Transverse colon (tissue), 4 donors: ENCODE measurements at regions not wholly inside any gene's neighbourhood (a gene's known extent, or its start where the extent isn't known, plus 50 kb on each side); places are given as distances from the start of the nearest gene placed in this dataset.
"Not testable (repeated sequence)": the region's sequence is repeated elsewhere in the genome, so short reads cannot be mapped to it uniquely, and the experiment has no call there.

Source experiments
- DNase-seq: peaks from one replicate; pipeline ENCODE4 v3.0.0-alpha.2; 2019
- H3K27ac ChIP-seq, 4 donors: fragments of 200-600 bp; sonication (generic); 2 replicates each; pipeline ENCODE4 v1.5.1; 2016 to 2018; ENCODE audit warnings: inconsistent platforms in 4 of 4
- H3K27me3 ChIP-seq: fragments of 200-600 bp; sonication (generic); 2 replicates; pipeline ENCODE4 v1.5.1; 2017; ENCODE audit warnings: inconsistent platforms
- H3K36me3 ChIP-seq, 4 donors: fragments of 200-600 bp; sonication (generic); 2 replicates each; pipeline ENCODE4 v1.5.1; 2017 to 2019; ENCODE audit warnings: inconsistent platforms in 4 of 4
- H3K4me1 ChIP-seq, 4 donors: fragments of 200-600 bp; sonication (generic); 2 replicates each; pipeline ENCODE4 v1.5.1; 2017 to 2020; ENCODE audit warnings: inconsistent platforms in 4 of 4
- H3K4me3 ChIP-seq, 4 donors: fragments of 200-600 bp; sonication (generic); 1 replicate in 1 of 4; 2 replicates in 3 of 4; pipeline versions ENCODE4 v1.5.1 to v1.6.1; 2017 to 2019; ENCODE audit warnings: inconsistent platforms in 4 of 4
- H3K9me3 ChIP-seq, 2 donors: fragments of 200-600 bp; sonication (generic); 2 replicates each; pipeline ENCODE4 v1.5.1; 2017 to 2019; ENCODE audit warnings: inconsistent platforms in 2 of 2
- CTCF ChIP-seq, 5 experiments: fragments of 200-600 bp in 3 of 5; fragments of 450-650 bp in 2 of 5; sonication (generic) in 3 of 5; IDR thresholded peaks; 1 replicate in 2 of 5; 2 replicates in 3 of 5; pipeline ENCODE4 v1.5.1; 2016 to 2017; ENCODE audit warnings: antibody characterized with exemption in 5 of 5, inconsistent platforms in 3 of 5, mild to moderate bottlenecking in 2 of 5, moderate library complexity in 1 of 5
- EP300 ChIP-seq: sonication (generic); formaldehyde crosslinking; IDR thresholded peaks from one replicate; pipeline ENCODE4 v1.6.1; 2017; ENCODE audit warnings: antibody characterized with exemption, low read depth
- POLR2A ChIP-seq: fragments of 450-650 bp; IDR thresholded peaks from one replicate; pipeline ENCODE4 v1.6.1; 2016; ENCODE audit warnings: antibody characterized with exemption, mild to moderate bottlenecking, moderate library complexity
- POLR2AphosphoS5 ChIP-seq, 3 donors: sonication (generic); formaldehyde crosslinking; IDR thresholded peaks; one replicate each; pipeline ENCODE4 v1.6.1; 2016; ENCODE audit warnings: antibody characterized with exemption in 3 of 3
- WGBS, 2 donors: methylation state at CpG; one replicate each; pipeline ENCODE4 v1.1.5; 2018; ENCODE audit warnings: low coverage in 1 of 2; 5-methylcytosine and 5-hydroxymethylcytosine counted together
- in situ Hi-C, 4 donors: fragments of 200-750 bp; cut with MboI; loops; one replicate each; pipeline versions ENCODE4 v1.15.0 to v1.15.1; 2017; ENCODE audit warnings: low sequenced_read_pairs in 3 of 4, low pct_ligation_motif_present in 1 of 4, low pct_unique_long_range_greater_than_20kb in 1 of 4
- intact Hi-C: fragments of 100-400 bp; cut with DNase I; formaldehyde crosslinking; loops from one replicate; pipeline ENCODE4 v1.15.1; 2023; ENCODE audit warnings: low total_unique reads

- H3K27ac ChIP-seq = no peak overlapping the region
- no peaks in the 10 kb centered on the region for H3K4me1 ChIP-seq
- DNase-seq = no peak
- H3K4me3 ChIP-seq = no peak overlapping the region
- H3K9me3 ChIP-seq = no peaks in the 10 kb centered on the region
- no peaks in the 10 kb centered on the region for H3K27me3 ChIP-seq
- no peaks in the 10 kb centered on the region for H3K36me3 ChIP-seq
- TF ChIP-seq POLR2A (no peak), CTCF (IDR thresholded peaks at IDR 0.05) (no peak), POLR2AphosphoS5 (IDR thresholded peaks at IDR 0.05) (no peak), EP300 (no peak)
- in situ Hi-C loops (no loop called here), intact Hi-C loops (no loop called here)
- WGBS, 2 donors = 79 to 85% methylated on average over 6 of the region's 6 CpGs
Observed at GRCh38 chr1:238443687-238444086, 553.0 kb upstream of the ZP4 start.

- Histone ChIP-seq H3K4me3 (no peak overlapping the region), H3K27ac (no peak overlapping the region), H3K4me1 (no peaks in the 10 kb centered on the region), H3K27me3 (no peaks in the 10 kb centered on the region), H3K36me3 (no peaks in the 10 kb centered on the region), H3K9me3 (no peaks in the 10 kb centered on the region)
- in situ Hi-C loops = no loop called here
- TF ChIP-seq CTCF (IDR thresholded peaks at IDR 0.05) = no peak
- TF ChIP-seq POLR2A = no peak
- TF ChIP-seq POLR2AphosphoS5 (IDR thresholded peaks at IDR 0.05) = no peak
- TF ChIP-seq EP300 = no peak
- intact Hi-C loops = no loop called here
- DNase-seq = no peak
Observed at GRCh38 chr1:238439511-238439910, 548.8 kb upstream of the ZP4 start.

- no peak for TF ChIP-seq POLR2AphosphoS5 (IDR thresholded peaks at IDR 0.05)
- no peak for TF ChIP-seq CTCF (IDR thresholded peaks at IDR 0.05)
- TF ChIP-seq EP300 = no peak
- no peak for TF ChIP-seq POLR2A
- Histone ChIP-seq H3K27ac (no peak overlapping the region), H3K36me3 (no peaks in the 10 kb centered on the region), H3K9me3 (no peaks in the 10 kb centered on the region), H3K27me3 (no peaks in the 10 kb centered on the region), H3K4me1 (no peaks in the 10 kb centered on the region), H3K4me3 (no peak overlapping the region)
- in situ Hi-C loops (no loop called here), intact Hi-C loops (no loop called here)
- no peak for DNase-seq
- 36% methylated on average over 5 of the region's 5 CpGs for WGBS, 2 donors
Observed at GRCh38 chr1:238438311-238439270, 547.9 kb upstream of the ZP4 start.

GRCh38 chr1:238429703-238430102 is 539.0 kb upstream of the ZP4 start:
- H3K9me3 ChIP-seq, H3K36me3 ChIP-seq, in situ Hi-C loops, H3K4me1 ChIP-seq, H3K27ac ChIP-seq, H3K4me3 ChIP-seq, intact Hi-C loops, H3K27me3 ChIP-seq, DNase-seq: not testable (repeated sequence)
- WGBS, 2 donors = 51 to 56% methylated on average over 2 of the region's 2 CpGs

- Histone ChIP-seq H3K36me3 (no peaks in the 10 kb centered on the region), H3K4me3 (no peak overlapping the region), H3K9me3 (no peaks in the 10 kb centered on the region), H3K4me1 (no peaks in the 10 kb centered on the region), H3K27ac (no peak overlapping the region), H3K27me3 (no peaks in the 10 kb centered on the region)
- intact Hi-C loops = no loop called here
- DNase-seq = no peak
- 59 to 70% methylated on average over 3 of the region's 3 CpGs for WGBS, 2 donors
- TF ChIP-seq EP300 (no peak), POLR2AphosphoS5 (IDR thresholded peaks at IDR 0.05) (no peak), POLR2A (no peak), CTCF (IDR thresholded peaks at IDR 0.05) (no peak)
- in situ Hi-C loops = no loop called here
Observed at GRCh38 chr1:238419209-238419608, 528.5 kb upstream of the ZP4 start.
